GM12878 (cell line): ENCODE measurements at regions not wholly inside any gene's neighbourhood (a gene's known extent, or its start where the extent isn't known, plus 50 kb on each side); places are given as distances from the start of the nearest gene placed in this dataset.

Experiments
- ATAC-seq: fragments of 200-7000 bp; cut with Tn5 transposase; 3 replicates; pipeline ENCODE4 v1.9.1; 2020; ENCODE audit warnings: mild to moderate bottlenecking, moderate library complexity
- BruUV-seq: library from RNA; stranded (reverse); fragments of 400-500 nt; replicated peaks from 2 replicates; lab custom pipeline; 2021; lab: Mats Ljungman, UMichigan
- CTCF ChIA-PET: fragments of 300-600 bp; sonication (Branson Sonifier 250); formaldehyde crosslinking; extraction: SDS; loops from one replicate; lab custom pipeline; 2021; ENCODE audit warnings: inconsistent platforms; lab: Yijun Ruan, JAX
- POLR2A ChIA-PET: fragments of 350-600 bp; formaldehyde crosslinking; extraction: SDS; loops from one replicate; lab custom pipeline; 2021; ENCODE audit warnings: inconsistent platforms; lab: Charles Lee
- RAD21 ChIA-PET: fragments of 300-600 bp; sonication (Branson Sonifier 250); formaldehyde crosslinking; loops from one replicate; lab custom pipeline; 2023; ENCODE audit warnings: antibody characterized with exemption; ENCODE audit not compliant: unreplicated experiment; lab: Charles Lee
- SMC1A ChIA-PET: fragments of 300-600 bp; sonication (Branson Sonifier 250); formaldehyde crosslinking; loops from one replicate; lab custom pipeline; 2023; ENCODE audit not compliant: unreplicated experiment, uncharacterized antibody; lab: Charles Lee
- DNase-seq: peaks from one replicate; pipeline ENCODE4 v3.0.0-alpha.2; 2011; ENCODE audit warnings: low read depth, low spot score
- FAIRE-seq: peaks from 3 replicates; lab custom pipeline; 2011; peaks lifted over from hg19 to GRCh38; lab: Jason Lieb, UNC
- H2AFZ ChIP-seq: 2 replicates; pipeline ENCODE4 v1.6.0; 2011; ENCODE audit warnings: low read depth, low read length, control low read depth; ENCODE audit not compliant: control insufficient read depth
- H3K27ac ChIP-seq: 2 replicates; pipeline ENCODE4 v1.5.1; 2011; ENCODE audit warnings: control low read depth; ENCODE audit not compliant: control insufficient read depth, insufficient read depth
- H3K27me3 ChIP-seq, 2 experiments: replicated peaks in 1 of 2; 2 replicates each; pipeline versions ENCODE4 v1.6.0 to v1.6.1; 2011; ENCODE audit warnings: low read length in 1 of 2; ENCODE audit not compliant: control insufficient read depth in 2 of 2, insufficient read depth in 2 of 2
- H3K36me3 ChIP-seq, 2 experiments: 2 replicates each; pipeline ENCODE4 v1.5.1; 2011; ENCODE audit warnings: low read length in 1 of 2; ENCODE audit not compliant: control insufficient read depth in 2 of 2, insufficient read depth in 2 of 2
- H3K4me1 ChIP-seq: 2 replicates; pipeline ENCODE4 v1.6.1; 2011; ENCODE audit warnings: mild to moderate bottlenecking, low read length, moderate library complexity, mixed read lengths; ENCODE audit not compliant: control insufficient read depth, insufficient read depth
- H3K4me2 ChIP-seq: 2 replicates; pipeline ENCODE4 v1.6.0; 2011; ENCODE audit warnings: control low read depth; ENCODE audit not compliant: control insufficient read depth, insufficient read depth
- H3K4me3 ChIP-seq: fragments of 200-600 bp; sonication (generic); 2 replicates; pipeline ENCODE4 v1.5.1; 2016
- H3K79me2 ChIP-seq: 2 replicates; pipeline ENCODE4 v1.6.0; 2011; ENCODE audit warnings: low read length; ENCODE audit not compliant: control insufficient read depth, insufficient read depth
- H3K9ac ChIP-seq: 2 replicates; pipeline ENCODE4 v1.8.0; 2011; ENCODE audit warnings: low read length, control low read depth, mixed read lengths; ENCODE audit not compliant: control insufficient read depth, insufficient read depth
- H3K9me3 ChIP-seq: replicated peaks from 3 replicates; pipeline ENCODE4 v1.5.1; 2011; ENCODE audit warnings: mild to moderate bottlenecking, low read length; ENCODE audit not compliant: control insufficient read depth, insufficient read depth
- H4K20me1 ChIP-seq: 2 replicates; pipeline ENCODE4 v1.6.0; 2011; ENCODE audit not compliant: control insufficient read depth, insufficient read depth
- EP300 ChIP-seq, 2 experiments: fragments of 150-350 bp in 1 of 2; IDR thresholded peaks; 2 replicates each; pipeline ENCODE4 v1.6.1; 2011 to 2012; ENCODE audit warnings: low read depth in 2 of 2, low read length in 2 of 2, borderline replicate concordance in 1 of 2, improper control_type of control experiment in 1 of 2, inconsistent platforms in 1 of 2; ENCODE audit not compliant: control insufficient read depth in 1 of 2
- JUNB ChIP-seq: IDR thresholded peaks from 2 replicates; pipeline ENCODE4 v1.6.1; 2016; ENCODE audit warnings: antibody characterized with exemption, mild to moderate bottlenecking
- POLR2AphosphoS2 ChIP-seq: IDR thresholded peaks from 2 replicates; pipeline ENCODE4 v1.6.1; 2011; ENCODE audit warnings: low read depth, mild to moderate bottlenecking, low read length, improper control_type of control experiment, moderate library complexity
- RELA ChIP-seq: fragments of 450-650 bp; IDR thresholded peaks from 2 replicates; pipeline ENCODE4 v1.8.0; 2014; ENCODE audit warnings: borderline replicate concordance; ENCODE audit not compliant: partially characterized antibody
- SMARCA5 ChIP-seq: fragments of 450-650 bp; IDR thresholded peaks from 2 replicates; pipeline ENCODE4 v1.6.1; 2017; ENCODE audit warnings: mild to moderate bottlenecking
- SMC3 ChIP-seq: IDR thresholded peaks from 2 replicates; pipeline ENCODE4 v1.6.1; 2011; ENCODE audit warnings: low read length, improper control_type of control experiment, borderline replicate concordance
- SREBF1 ChIP-seq: IDR thresholded peaks from 2 replicates; pipeline ENCODE4 v1.6.1; 2012; ENCODE audit warnings: mild to moderate bottlenecking, low read length
- SUZ12 ChIP-seq: fragments of 200-600 bp; sonication (generic); IDR thresholded peaks from one replicate; pipeline ENCODE4 v1.6.1; 2018; ENCODE audit warnings: antibody characterized with exemption, mild to moderate bottlenecking; ENCODE audit not compliant: unreplicated experiment
- TARDBP ChIP-seq: IDR thresholded peaks from 2 replicates; pipeline ENCODE4 v1.6.1; 2016; ENCODE audit warnings: borderline replicate concordance
- WGBS: methylation state at CpG from one replicate; pipeline ENCODE4 v1.1.6; 2016; ENCODE audit warnings: low lambda C conversion rate; ENCODE audit not compliant: insufficient replicate concordance, insufficient coverage; ENCODE audit errors: missing lambda C conversion rate; 5-methylcytosine and 5-hydroxymethylcytosine counted together
- in situ Hi-C: fragments of 300-500 bp; cut with MboI; formaldehyde crosslinking; loops from 9 replicates; pipeline ENCODE4 v1.14.3; 2018; ENCODE audit warnings: mixed read lengths
- intact Hi-C: fragments of 100-400 bp; cut with micrococcal nuclease; formaldehyde crosslinking; loops from one replicate; pipeline ENCODE4 v1.14.2; 2022; ENCODE audit not compliant: unreplicated experiment
- TF ChIP-seq, protein P1 (sequence below): IDR thresholded peaks from 2 replicates; pipeline ENCODE4 v1.6.1; 2012; ENCODE audit warnings: improper control_type of control experiment, low read depth, low read length; ENCODE audit not compliant: insufficient replicate concordance

DNA sequence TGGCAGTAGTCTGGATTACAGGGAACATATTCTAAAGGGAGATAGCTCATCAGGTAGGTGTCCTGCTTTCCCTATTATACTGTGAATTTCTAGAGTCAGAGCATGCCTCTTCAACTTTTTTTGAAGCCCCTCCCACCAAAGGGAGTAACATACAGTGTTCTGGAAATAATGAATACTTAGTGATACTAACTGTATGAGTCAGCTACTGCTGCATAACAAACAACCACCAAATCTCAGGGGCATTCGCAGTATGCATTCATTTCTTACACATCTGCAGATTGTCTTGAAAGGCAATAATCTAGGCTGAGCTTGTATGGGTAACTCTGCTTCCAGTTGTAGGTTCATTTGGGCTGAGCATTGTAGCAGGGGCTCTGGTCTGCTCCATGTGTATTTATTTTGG, 409.7 kb upstream of the SPRED2 start:
- no peak overlapping the region for H3K4me3 ChIP-seq
- intact Hi-C loops: no loop called here
- no peak overlapping the region for H3K9ac ChIP-seq
- no peaks in the 10 kb centered on the region for H3K9me3 ChIP-seq
- ChIA-PET RAD21 (no interaction called here), CTCF (interaction anchor here (0.9 kb wide), 1 partner anchor 171 kb away, joined by 3 read pairs; no protein-coding TSS in a partner anchor)
- H3K79me2 ChIP-seq: no peaks in the 10 kb centered on the region
- in situ Hi-C loops: no loop called here
- 0% methylated on average over 1 of the region's 1 CpG for WGBS
- H3K27me3 ChIP-seq: no peaks in the 10 kb centered on the region; a peak in 1 of 4 replicates
- H3K4me2 ChIP-seq: no peak overlapping the region
- FAIRE-seq (no peak), DNase-seq (no peak)
- H3K4me1 ChIP-seq: no peaks in the 10 kb centered on the region
- H4K20me1 ChIP-seq: no peaks in the 10 kb centered on the region
- no peak for TF ChIP-seq JUNB
- TF ChIP-seq, all 136 proteins: peak for 0
- no TSS peak for BruUV-seq
- H3K27ac ChIP-seq: no peak overlapping the region
- ATAC-seq: no peak
- H3K36me3 ChIP-seq: no peaks in the 10 kb centered on the region
- ChIA-PET SMC1A (no interaction called here), POLR2A (no interaction called here)
- no peak overlapping the region for H2AFZ ChIP-seq

DNA sequence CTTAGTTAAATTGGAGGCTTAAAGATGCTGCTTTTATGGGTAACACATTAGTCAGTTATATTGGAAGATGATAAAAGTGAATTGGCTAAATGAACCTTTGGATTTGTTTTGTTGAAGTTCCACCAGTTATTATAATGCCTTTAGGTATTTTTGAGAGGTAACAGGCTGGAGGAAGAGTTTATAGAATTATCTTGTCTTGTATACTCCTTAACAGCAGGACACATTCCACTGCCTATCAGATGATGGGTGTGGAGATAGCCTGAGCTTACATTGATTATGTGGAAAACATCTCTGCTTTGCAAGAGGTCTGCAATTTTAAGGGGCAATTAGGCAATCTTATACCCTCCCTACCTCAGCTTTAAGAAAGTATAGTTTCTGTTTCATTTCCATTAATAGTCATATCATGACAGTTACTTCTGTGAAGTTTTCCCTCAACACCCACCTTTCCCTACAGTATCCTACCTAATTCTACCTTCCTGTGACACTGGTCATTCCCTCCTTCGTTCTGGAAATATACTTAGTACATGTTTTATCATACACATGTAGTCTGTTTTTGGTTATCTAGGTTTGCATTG, 403.7 kb upstream of the SPRED2 start:
- no peaks in the 10 kb centered on the region for H3K36me3 ChIP-seq
- ATAC-seq (no peak), DNase-seq (no peak), FAIRE-seq (no peak)
- H2AFZ ChIP-seq: no peak overlapping the region
- intact Hi-C loops (no loop called here), in situ Hi-C loops (no loop called here)
- no peaks in the 10 kb centered on the region for H3K27me3 ChIP-seq
- no peak overlapping the region for H3K4me3 ChIP-seq
- RAD21 ChIA-PET: no interaction called here
- CTCF ChIA-PET: no interaction called here
- H3K9ac ChIP-seq: no peak overlapping the region
- no peaks in the 10 kb centered on the region for H4K20me1 ChIP-seq
- POLR2A ChIA-PET: no interaction called here
- no peak overlapping the region for H3K4me2 ChIP-seq
- 0% methylated on average over 1 of the region's 1 CpG for WGBS
- BruUV-seq: no TSS peak
- H3K27ac ChIP-seq: no peak overlapping the region
- no peaks in the 10 kb centered on the region for H3K79me2 ChIP-seq
- H3K4me1 ChIP-seq: no peaks in the 10 kb centered on the region
- no peaks in the 10 kb centered on the region for H3K9me3 ChIP-seq
- SMC1A ChIA-PET: no interaction called here
- TF ChIP-seq, protein P1, sequence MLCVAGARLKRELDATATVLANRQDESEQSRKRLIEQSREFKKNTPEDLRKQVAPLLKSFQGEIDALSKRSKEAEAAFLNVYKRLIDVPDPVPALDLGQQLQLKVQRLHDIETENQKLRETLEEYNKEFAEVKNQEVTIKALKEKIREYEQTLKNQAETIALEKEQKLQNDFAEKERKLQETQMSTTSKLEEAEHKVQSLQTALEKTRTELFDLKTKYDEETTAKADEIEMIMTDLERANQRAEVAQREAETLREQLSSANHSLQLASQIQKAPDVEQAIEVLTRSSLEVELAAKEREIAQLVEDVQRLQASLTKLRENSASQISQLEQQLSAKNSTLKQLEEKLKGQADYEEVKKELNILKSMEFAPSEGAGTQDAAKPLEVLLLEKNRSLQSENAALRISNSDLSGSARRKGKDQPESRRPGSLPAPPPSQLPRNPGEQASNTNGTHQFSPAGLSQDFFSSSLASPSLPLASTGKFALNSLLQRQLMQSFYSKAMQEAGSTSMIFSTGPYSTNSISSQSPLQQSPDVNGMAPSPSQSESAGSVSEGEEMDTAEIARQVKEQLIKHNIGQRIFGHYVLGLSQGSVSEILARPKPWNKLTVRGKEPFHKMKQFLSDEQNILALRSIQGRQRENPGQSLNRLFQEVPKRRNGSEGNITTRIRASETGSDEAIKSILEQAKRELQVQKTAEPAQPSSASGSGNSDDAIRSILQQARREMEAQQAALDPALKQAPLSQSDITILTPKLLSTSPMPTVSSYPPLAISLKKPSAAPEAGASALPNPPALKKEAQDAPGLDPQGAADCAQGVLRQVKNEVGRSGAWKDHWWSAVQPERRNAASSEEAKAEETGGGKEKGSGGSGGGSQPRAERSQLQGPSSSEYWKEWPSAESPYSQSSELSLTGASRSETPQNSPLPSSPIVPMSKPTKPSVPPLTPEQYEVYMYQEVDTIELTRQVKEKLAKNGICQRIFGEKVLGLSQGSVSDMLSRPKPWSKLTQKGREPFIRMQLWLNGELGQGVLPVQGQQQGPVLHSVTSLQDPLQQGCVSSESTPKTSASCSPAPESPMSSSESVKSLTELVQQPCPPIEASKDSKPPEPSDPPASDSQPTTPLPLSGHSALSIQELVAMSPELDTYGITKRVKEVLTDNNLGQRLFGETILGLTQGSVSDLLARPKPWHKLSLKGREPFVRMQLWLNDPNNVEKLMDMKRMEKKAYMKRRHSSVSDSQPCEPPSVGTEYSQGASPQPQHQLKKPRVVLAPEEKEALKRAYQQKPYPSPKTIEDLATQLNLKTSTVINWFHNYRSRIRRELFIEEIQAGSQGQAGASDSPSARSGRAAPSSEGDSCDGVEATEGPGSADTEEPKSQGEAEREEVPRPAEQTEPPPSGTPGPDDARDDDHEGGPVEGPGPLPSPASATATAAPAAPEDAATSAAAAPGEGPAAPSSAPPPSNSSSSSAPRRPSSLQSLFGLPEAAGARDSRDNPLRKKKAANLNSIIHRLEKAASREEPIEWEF: no peak
- TF ChIP-seq SREBF1 (no peak), EP300 (IDR thresholded peaks at IDR 0.05; ENCODE audit: borderline replicate concordance in 1 of 2, control insufficient read depth in 1 of 2, low read depth in 2 of 2, low read length in 2 of 2) (no peak), SUZ12 (no peak), RELA (no peak), TARDBP (no peak), SMARCA5 (no peak), POLR2AphosphoS2 (no peak), SMC3 (no peak)
